ENCODE measurements at regions not wholly inside any gene's neighbourhood (a gene's known extent, or its start where the extent isn't known, plus 50 kb on each side); places are given as distances from the start of the nearest gene placed in this dataset.

DNA sequence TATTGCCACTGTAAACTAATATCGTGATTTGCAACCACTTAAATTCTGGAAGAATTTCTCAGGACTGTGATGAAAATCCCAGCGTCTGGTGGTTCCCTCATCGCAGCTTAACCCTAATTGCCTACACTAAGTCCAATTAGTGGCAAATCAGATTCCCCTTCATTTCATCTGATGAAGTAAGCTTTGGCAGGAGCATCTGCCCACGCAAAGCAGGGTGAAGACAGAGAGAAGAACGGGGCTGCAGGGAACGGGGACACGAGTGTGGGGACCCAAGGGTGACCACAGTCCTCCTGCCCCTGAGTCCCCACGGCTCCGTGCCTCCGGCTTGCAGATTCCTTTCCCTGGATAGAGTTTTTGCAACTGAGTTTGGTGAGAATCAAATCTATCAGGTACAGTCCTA lies 159.5 kb downstream of the LY86 start:
- ATAC-seq (ENCODE audit: low read depth in 2 of 2), result no peak
- H3K27ac Mint-ChIP-seq, result no peak overlapping the region
- no peak for DNase-seq
- H3K4me1 ChIP-seq (ENCODE audit: control insufficient read depth, insufficient read depth, low read length, poor library complexity, severe bottlenecking), result no peaks in the 10 kb centered on the region
- no peaks in the 10 kb centered on the region for H3K9me3 Mint-ChIP-seq
- H3K27me3 ChIP-seq (ENCODE audit: control insufficient read depth, insufficient read depth, low read length), result no peaks in the 10 kb centered on the region
- H3K36me3 Mint-ChIP-seq, result no peaks in the 10 kb centered on the region
- no peaks in the 10 kb centered on the region for H3K9me3 ChIP-seq (ENCODE audit: control insufficient read depth in 2 of 2, low read length in 2 of 2)
- no peak overlapping the region for H3K4me3 ChIP-seq (ENCODE audit: low read depth, low read length)
- peaks cover 4% of the 10 kb centered on the region for H3K27me3 Mint-ChIP-seq
- no peak overlapping the region for H3K27ac ChIP-seq (ENCODE audit: insufficient read depth, low read length, poor library complexity, severe bottlenecking)
- peaks cover 0 to 10% (median 0%) of the 10 kb centered on the region in 4 donors for H3K4me1 Mint-ChIP-seq
- no peaks in the 10 kb centered on the region for H3K36me3 ChIP-seq (ENCODE audit: control insufficient read depth, insufficient read depth, low read length)
- no peak overlapping the region for H3K4me3 Mint-ChIP-seq

DNA sequence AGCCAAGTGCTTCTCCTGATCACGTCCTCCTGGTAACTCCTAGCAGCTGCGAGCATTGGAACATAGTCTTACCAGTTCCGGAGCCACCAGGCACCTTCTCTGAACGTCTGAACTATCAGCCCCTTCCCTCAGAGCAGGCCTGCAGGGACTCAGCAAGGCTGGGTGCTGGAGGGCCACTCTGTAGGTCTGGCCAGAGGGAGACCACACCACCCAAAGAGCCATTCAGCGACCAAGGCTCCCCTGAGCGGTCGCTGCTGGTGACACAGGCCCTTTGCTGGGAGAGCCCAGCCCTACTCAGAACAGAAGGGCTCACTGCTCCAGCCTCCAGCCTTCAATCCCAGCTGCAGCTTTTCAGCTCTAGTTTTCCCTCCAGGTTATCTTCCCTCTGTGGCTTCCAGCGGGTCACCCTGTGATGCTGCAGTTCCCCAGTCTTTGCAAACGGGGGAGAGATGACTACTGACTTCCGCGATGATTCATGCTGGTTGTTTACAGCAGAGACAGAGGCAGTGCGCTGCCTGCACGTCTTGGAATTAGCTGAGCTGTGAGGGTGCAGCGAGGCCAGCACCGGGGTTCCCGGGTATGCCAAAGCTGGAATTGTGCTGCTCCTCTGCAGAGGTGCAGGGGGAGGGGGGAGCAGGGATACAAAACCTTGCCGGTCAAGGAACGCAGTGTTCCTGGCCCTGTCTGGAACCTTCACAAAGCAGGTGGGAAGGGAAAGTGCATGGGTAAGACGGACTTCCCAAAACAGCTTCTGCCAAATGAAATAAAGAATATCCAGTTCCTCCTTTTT lies 161.4 kb downstream of the LY86 start:
- Mint-ChIP-seq H3K4me3 (no peak overlapping the region), H3K9me3 (no peaks in the 10 kb centered on the region), H3K4me1 (peaks cover 0 to 10% (median 0%) of the 10 kb centered on the region in 4 donors), H3K27ac (peak overlapping the region in 2 of 3 donors; percentile 21 to 59), H3K36me3 (no peaks in the 10 kb centered on the region), H3K27me3 (no peaks in the 10 kb centered on the region)
- DNase-seq (peak in 1 of 3 donors; percentile 40), ATAC-seq (ENCODE audit: low read depth in 2 of 2) (peak; percentile 56 to 64)
- Histone ChIP-seq H3K9me3 (ENCODE audit: control insufficient read depth in 2 of 2, low read length in 2 of 2) (no peaks in the 10 kb centered on the region), H3K36me3 (ENCODE audit: control insufficient read depth, insufficient read depth, low read length) (no peaks in the 10 kb centered on the region), H3K27me3 (ENCODE audit: control insufficient read depth, insufficient read depth, low read length) (no peaks in the 10 kb centered on the region), H3K4me1 (ENCODE audit: control insufficient read depth, insufficient read depth, low read length, poor library complexity, severe bottlenecking) (no peaks in the 10 kb centered on the region), H3K27ac (ENCODE audit: insufficient read depth, low read length, poor library complexity, severe bottlenecking) (no peak overlapping the region), H3K4me3 (ENCODE audit: low read depth, low read length) (no peak overlapping the region)

DNA sequence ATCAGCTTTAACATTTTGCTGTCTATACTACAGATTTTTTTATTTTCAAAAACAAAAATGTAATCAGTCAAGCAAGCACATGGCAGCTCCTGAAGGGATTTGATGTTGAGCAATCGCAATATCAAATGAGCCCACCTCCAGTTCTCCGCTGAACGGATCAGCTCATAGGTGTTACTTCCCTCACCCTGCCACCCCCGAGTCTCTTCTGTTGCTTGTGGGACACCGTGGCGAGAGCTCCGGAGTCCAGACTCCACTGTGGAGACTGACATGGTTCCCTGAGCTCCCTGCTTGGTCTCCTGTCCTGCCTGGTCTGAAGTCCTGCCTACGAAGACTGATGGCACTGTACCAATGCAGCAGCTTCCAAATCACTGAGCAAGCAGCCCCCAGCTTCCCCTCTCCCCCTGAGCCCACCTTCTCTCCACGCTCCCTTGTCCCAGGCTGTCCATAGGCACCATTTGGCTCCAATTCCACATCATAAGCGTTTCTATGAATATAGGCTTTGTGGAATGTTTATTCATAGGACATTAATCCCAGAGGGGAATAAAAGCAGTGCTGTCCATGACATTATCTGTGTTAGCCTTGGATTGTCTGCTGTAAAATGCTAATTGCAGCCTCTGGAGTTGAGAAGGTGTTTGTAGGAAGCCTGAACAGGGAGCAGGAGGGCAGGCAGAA lies 162.2 kb downstream of the LY86 start:
- Histone ChIP-seq H3K4me1 (ENCODE audit: control insufficient read depth, insufficient read depth, low read length, poor library complexity, severe bottlenecking) (no peaks in the 10 kb centered on the region), H3K36me3 (ENCODE audit: control insufficient read depth, insufficient read depth, low read length) (no peaks in the 10 kb centered on the region), H3K4me3 (ENCODE audit: low read depth, low read length) (no peak overlapping the region), H3K27me3 (ENCODE audit: control insufficient read depth, insufficient read depth, low read length) (no peaks in the 10 kb centered on the region), H3K9me3 (ENCODE audit: control insufficient read depth in 2 of 2, low read length in 2 of 2) (no peaks in the 10 kb centered on the region), H3K27ac (ENCODE audit: insufficient read depth, low read length, poor library complexity, severe bottlenecking) (no peak overlapping the region)
- H3K36me3 Mint-ChIP-seq, result no peaks in the 10 kb centered on the region
- no peaks in the 10 kb centered on the region for H3K27me3 Mint-ChIP-seq
- H3K27ac Mint-ChIP-seq, result peak overlapping the region in 1 of 3 donors; percentile 65
- DNase-seq (no peak), ATAC-seq (ENCODE audit: low read depth in 2 of 2) (no peak)
- H3K4me1 Mint-ChIP-seq, result peaks cover 0 to 10% (median 0%) of the 10 kb centered on the region in 4 donors
- H3K9me3 Mint-ChIP-seq, result no peaks in the 10 kb centered on the region
- no peak overlapping the region for H3K4me3 Mint-ChIP-seq

DNA sequence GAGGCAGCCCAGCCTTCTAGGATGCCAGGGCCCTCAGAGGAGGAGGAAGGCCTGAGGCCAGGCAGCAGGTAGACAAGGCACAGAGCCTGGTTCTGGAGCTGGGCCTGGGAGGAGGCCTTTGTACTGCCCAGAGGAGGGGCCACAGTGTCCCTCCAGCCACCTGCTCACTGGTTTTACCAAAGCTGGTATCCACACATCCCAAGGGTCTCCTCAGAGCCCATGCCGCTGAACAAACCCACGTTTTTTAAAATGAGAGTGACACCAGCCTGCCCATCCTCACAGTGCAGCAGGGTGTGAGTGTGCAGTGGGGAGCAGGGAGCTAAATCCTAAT lies 162.7 kb downstream of the LY86 start:
- H3K4me3 ChIP-seq (ENCODE audit: low read depth, low read length), result no peak overlapping the region
- Mint-ChIP-seq H3K4me1 (peaks cover 0 to 10% (median 0%) of the 10 kb centered on the region in 4 donors), H3K36me3 (no peaks in the 10 kb centered on the region), H3K27me3 (no peaks in the 10 kb centered on the region), H3K4me3 (no peak overlapping the region), H3K9me3 (no peaks in the 10 kb centered on the region), H3K27ac (peak overlapping the region in 1 of 3 donors; percentile 65)
- no peak for DNase-seq
- no peak for ATAC-seq (ENCODE audit: low read depth in 2 of 2)
- no peaks in the 10 kb centered on the region for H3K9me3 ChIP-seq (ENCODE audit: control insufficient read depth in 2 of 2, low read length in 2 of 2)
- H3K4me1 ChIP-seq (ENCODE audit: control insufficient read depth, insufficient read depth, low read length, poor library complexity, severe bottlenecking), result no peaks in the 10 kb centered on the region
- no peak overlapping the region for H3K27ac ChIP-seq (ENCODE audit: insufficient read depth, low read length, poor library complexity, severe bottlenecking)
- no peaks in the 10 kb centered on the region for H3K36me3 ChIP-seq (ENCODE audit: control insufficient read depth, insufficient read depth, low read length)
- H3K27me3 ChIP-seq (ENCODE audit: control insufficient read depth, insufficient read depth, low read length), result no peaks in the 10 kb centered on the region

- Mint-ChIP-seq H3K27me3 (no peaks in the 10 kb centered on the region), H3K9me3 (no peaks in the 10 kb centered on the region), H3K36me3 (no peaks in the 10 kb centered on the region), H3K27ac (peak overlapping the region in 1 of 3 donors; percentile 20), H3K4me3 (peak overlapping the region in 1 of 4 donors; percentile 31), H3K4me1 (peaks cover 0 to 10% (median 0%) of the 10 kb centered on the region in 4 donors)
- no peaks in the 10 kb centered on the region for H3K9me3 ChIP-seq (ENCODE audit: control insufficient read depth in 2 of 2, low read length in 2 of 2)
- no peaks in the 10 kb centered on the region for H3K27me3 ChIP-seq (ENCODE audit: control insufficient read depth, insufficient read depth, low read length)
- peak in 1 of 3 donors; percentile 53 for DNase-seq
- no peaks in the 10 kb centered on the region for H3K4me1 ChIP-seq (ENCODE audit: control insufficient read depth, insufficient read depth, low read length, poor library complexity, severe bottlenecking)
- no peaks in the 10 kb centered on the region for H3K36me3 ChIP-seq (ENCODE audit: control insufficient read depth, insufficient read depth, low read length)
- H3K4me3 ChIP-seq (ENCODE audit: low read depth, low read length), result no peak overlapping the region
- H3K27ac ChIP-seq (ENCODE audit: insufficient read depth, low read length, poor library complexity, severe bottlenecking), result no peak overlapping the region
- no peak for ATAC-seq (ENCODE audit: low read depth in 2 of 2)
These were observed 163.1 kb downstream of the LY86 start for GRCh38 chr6:6751619-6752023.

- no peak for DNase-seq
- Histone ChIP-seq H3K4me3 (ENCODE audit: low read depth, low read length) (no peak overlapping the region), H3K27me3 (ENCODE audit: control insufficient read depth, insufficient read depth, low read length) (no peaks in the 10 kb centered on the region), H3K36me3 (ENCODE audit: control insufficient read depth, insufficient read depth, low read length) (no peaks in the 10 kb centered on the region), H3K4me1 (ENCODE audit: control insufficient read depth, insufficient read depth, low read length, poor library complexity, severe bottlenecking) (no peaks in the 10 kb centered on the region), H3K9me3 (ENCODE audit: control insufficient read depth in 2 of 2, low read length in 2 of 2) (no peaks in the 10 kb centered on the region), H3K27ac (ENCODE audit: insufficient read depth, low read length, poor library complexity, severe bottlenecking) (no peak overlapping the region)
- Mint-ChIP-seq H3K27ac (no peak overlapping the region), H3K4me1 (peaks cover 0 to 10% (median 0%) of the 10 kb centered on the region in 4 donors), H3K36me3 (no peaks in the 10 kb centered on the region), H3K9me3 (no peaks in the 10 kb centered on the region), H3K4me3 (no peak overlapping the region), H3K27me3 (peaks cover 2% of the 10 kb centered on the region)
- ATAC-seq (ENCODE audit: low read depth in 2 of 2), result no peak
These were observed 163.6 kb downstream of the LY86 start for GRCh38 chr6:6752129-6752528.

- ATAC-seq (ENCODE audit: low read depth in 2 of 2), result no peak
- Histone ChIP-seq H3K9me3 (ENCODE audit: control insufficient read depth in 2 of 2, low read length in 2 of 2) (no peaks in the 10 kb centered on the region), H3K27me3 (ENCODE audit: control insufficient read depth, insufficient read depth, low read length) (no peaks in the 10 kb centered on the region), H3K27ac (ENCODE audit: insufficient read depth, low read length, poor library complexity, severe bottlenecking) (no peak overlapping the region), H3K4me3 (ENCODE audit: low read depth, low read length) (no peak overlapping the region), H3K4me1 (ENCODE audit: control insufficient read depth, insufficient read depth, low read length, poor library complexity, severe bottlenecking) (no peaks in the 10 kb centered on the region), H3K36me3 (ENCODE audit: control insufficient read depth, insufficient read depth, low read length) (no peaks in the 10 kb centered on the region)
- Mint-ChIP-seq H3K27me3 (peaks cover 10% of the 10 kb centered on the region), H3K36me3 (no peaks in the 10 kb centered on the region), H3K27ac (no peak overlapping the region), H3K4me1 (peaks cover 0 to 10% (median 0%) of the 10 kb centered on the region in 4 donors), H3K4me3 (no peak overlapping the region), H3K9me3 (no peaks in the 10 kb centered on the region)
- DNase-seq, result no peak
These were observed 164.8 kb downstream of the LY86 start for GRCh38 chr6:6753301-6753700.

DNA sequence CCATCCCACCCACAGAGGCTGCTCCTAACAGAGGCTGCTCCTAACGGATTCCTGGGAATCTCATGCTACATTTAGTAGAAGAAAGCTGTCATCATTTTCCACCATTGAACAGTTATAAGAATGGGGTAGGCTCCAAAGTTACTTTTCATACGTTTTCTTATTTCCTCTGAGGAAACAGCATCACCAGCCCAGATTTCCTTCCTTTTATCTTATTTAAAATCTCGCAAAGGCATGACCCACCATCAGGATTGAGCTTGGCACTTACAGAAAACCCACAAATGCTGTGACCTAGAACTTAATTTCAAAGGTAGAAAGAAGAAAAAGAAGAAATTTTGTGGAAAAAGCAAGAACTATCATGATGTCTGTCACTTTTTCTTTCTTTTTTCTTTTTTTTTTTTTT lies 168.0 kb downstream of the LY86 start:
- H3K36me3 Mint-ChIP-seq, result no peaks in the 10 kb centered on the region
- Histone ChIP-seq H3K36me3 (ENCODE audit: control insufficient read depth, insufficient read depth, low read length) (no peaks in the 10 kb centered on the region), H3K4me3 (ENCODE audit: low read depth, low read length) (no peak overlapping the region), H3K27me3 (ENCODE audit: control insufficient read depth, insufficient read depth, low read length) (no peaks in the 10 kb centered on the region), H3K4me1 (ENCODE audit: control insufficient read depth, insufficient read depth, low read length, poor library complexity, severe bottlenecking) (no peaks in the 10 kb centered on the region), H3K9me3 (ENCODE audit: control insufficient read depth in 2 of 2, low read length in 2 of 2) (no peaks in the 10 kb centered on the region), H3K27ac (ENCODE audit: insufficient read depth, low read length, poor library complexity, severe bottlenecking) (no peak overlapping the region)
- no peak overlapping the region for H3K27ac Mint-ChIP-seq
- peaks cover 0 to 5% (median 0%) of the 10 kb centered on the region in 4 donors for H3K4me1 Mint-ChIP-seq
- no peaks in the 10 kb centered on the region for H3K9me3 Mint-ChIP-seq
- DNase-seq (no peak), ATAC-seq (ENCODE audit: low read depth in 2 of 2) (no peak)
- no peak overlapping the region for H3K4me3 Mint-ChIP-seq
- peaks cover 10% of the 10 kb centered on the region for H3K27me3 Mint-ChIP-seq

Measured in CD4-positive, CD25-positive, alpha-beta regulatory T cell (primary cell).